SK-N-SH (cell line): ENCODE measurements at regions not wholly inside any gene's neighbourhood (a gene's known extent, or its start where the extent isn't known, plus 50 kb on each side); places are given as distances from the start of the nearest gene placed in this dataset.

Source experiments
- CTCF ChIP-seq: fragments of 200-600 bp; sonication (generic); IDR thresholded peaks from 2 replicates; pipeline ENCODE4 v1.6.1; 2017; ENCODE audit warnings: antibody characterized with exemption, mild to moderate bottlenecking, moderate library complexity
- EP300 ChIP-seq, 2 experiments: IDR thresholded peaks; 2 replicates each; pipeline versions ENCODE4 v1.4.0 to v1.6.1; 2012; ENCODE audit warnings: borderline replicate concordance in 1 of 2, low read depth in 1 of 2, low read length in 1 of 2
- GABPA ChIP-seq: IDR thresholded peaks from 2 replicates; pipeline ENCODE4 v1.4.0; 2012; ENCODE audit warnings: low read depth, mild to moderate bottlenecking
- MAX ChIP-seq: IDR thresholded peaks from 2 replicates; pipeline ENCODE4 v1.4.0; 2012; ENCODE audit warnings: low read depth
- MXI1 ChIP-seq: IDR thresholded peaks from 2 replicates; pipeline ENCODE4 v1.6.1; 2012; ENCODE audit warnings: mild to moderate bottlenecking, low read depth, low read length, improper control_type of control experiment
- POLR2AphosphoS5 ChIP-seq: IDR thresholded peaks from 2 replicates; pipeline ENCODE4 v1.6.1; 2012; ENCODE audit warnings: low read depth, low read length

GRCh38 chr1:4276238-4276637, 376.2 kb upstream of the C1orf174 start:
- TF ChIP-seq CTCF (no peak), EP300 (IDR thresholded peaks at IDR 0.05; ENCODE audit: borderline replicate concordance in 1 of 2, low read depth in 1 of 2, low read length in 1 of 2) (no peak), POLR2AphosphoS5 (no peak), MXI1 (no peak), GABPA (no peak), MAX (no peak)
